Osteoblast (primary cell): ENCODE measurements at regions not wholly inside any gene's neighbourhood (a gene's known extent, or its start where the extent isn't known, plus 50 kb on each side); places are given as distances from the start of the nearest gene placed in this dataset.

Experiments used
- DNase-seq: peaks from one replicate; pipeline ENCODE4 v3.0.0; 2011; ENCODE audit warnings: low spot score, mixed read lengths; ENCODE audit not compliant: insufficient read length; ENCODE audit errors: missing footprints
- H2AFZ ChIP-seq: 2 replicates; pipeline ENCODE4 v1.6.0; 2011; ENCODE audit warnings: mild to moderate bottlenecking, low read length
- H3K27ac ChIP-seq: 2 replicates; pipeline ENCODE4 v1.5.1; 2011; ENCODE audit warnings: mild to moderate bottlenecking, low read depth, low read length, moderate library complexity
- H3K27me3 ChIP-seq: 2 replicates; pipeline ENCODE4 v1.6.0; 2012; ENCODE audit warnings: mild to moderate bottlenecking, control low read depth, inconsistent platforms, low read length, moderate library complexity; ENCODE audit not compliant: insufficient read depth
- H3K36me3 ChIP-seq: 2 replicates; pipeline ENCODE4 v1.5.1; 2011; ENCODE audit warnings: mild to moderate bottlenecking, low read length, control low read depth, moderate library complexity; ENCODE audit not compliant: insufficient read depth
- H3K4me1 ChIP-seq: 2 replicates; pipeline ENCODE4 v1.5.1; 2011; ENCODE audit warnings: mild to moderate bottlenecking, low read length, control low read depth, moderate library complexity; ENCODE audit not compliant: insufficient read depth
- H3K4me2 ChIP-seq: 2 replicates; pipeline ENCODE4 v1.6.0; 2011; ENCODE audit warnings: mild to moderate bottlenecking, low read length; ENCODE audit not compliant: insufficient read depth
- H3K4me3 ChIP-seq: fragments of 200-600 bp; sonication (generic); 3 replicates; pipeline ENCODE4 v1.5.1; 2012; ENCODE audit warnings: mild to moderate bottlenecking, low read length, inconsistent platforms; ENCODE audit not compliant: insufficient read depth
- H3K79me2 ChIP-seq: 2 replicates; pipeline ENCODE4 v1.6.0; 2012; ENCODE audit warnings: mild to moderate bottlenecking, low read length, control low read depth, inconsistent platforms; ENCODE audit not compliant: insufficient read depth
- H3K9me3 ChIP-seq: 2 replicates; pipeline ENCODE4 v1.5.1; 2011; ENCODE audit warnings: low read depth, low read length, control low read depth
- H4K20me1 ChIP-seq: 2 replicates; pipeline ENCODE4 v1.6.0; 2012; ENCODE audit warnings: mild to moderate bottlenecking, low read length, control low read depth; ENCODE audit not compliant: insufficient read depth
- TF ChIP-seq, protein P1 (sequence below): IDR thresholded peaks from 2 replicates; pipeline ENCODE4 v1.5.1; 2011; ENCODE audit warnings: mild to moderate bottlenecking, low read depth, low read length, moderate library complexity; ENCODE audit errors: extremely low read depth

GRCh38 chr22:35197886-35198285, 59.4 kb upstream of the HMGXB4 start:
- TF ChIP-seq, protein P1, sequence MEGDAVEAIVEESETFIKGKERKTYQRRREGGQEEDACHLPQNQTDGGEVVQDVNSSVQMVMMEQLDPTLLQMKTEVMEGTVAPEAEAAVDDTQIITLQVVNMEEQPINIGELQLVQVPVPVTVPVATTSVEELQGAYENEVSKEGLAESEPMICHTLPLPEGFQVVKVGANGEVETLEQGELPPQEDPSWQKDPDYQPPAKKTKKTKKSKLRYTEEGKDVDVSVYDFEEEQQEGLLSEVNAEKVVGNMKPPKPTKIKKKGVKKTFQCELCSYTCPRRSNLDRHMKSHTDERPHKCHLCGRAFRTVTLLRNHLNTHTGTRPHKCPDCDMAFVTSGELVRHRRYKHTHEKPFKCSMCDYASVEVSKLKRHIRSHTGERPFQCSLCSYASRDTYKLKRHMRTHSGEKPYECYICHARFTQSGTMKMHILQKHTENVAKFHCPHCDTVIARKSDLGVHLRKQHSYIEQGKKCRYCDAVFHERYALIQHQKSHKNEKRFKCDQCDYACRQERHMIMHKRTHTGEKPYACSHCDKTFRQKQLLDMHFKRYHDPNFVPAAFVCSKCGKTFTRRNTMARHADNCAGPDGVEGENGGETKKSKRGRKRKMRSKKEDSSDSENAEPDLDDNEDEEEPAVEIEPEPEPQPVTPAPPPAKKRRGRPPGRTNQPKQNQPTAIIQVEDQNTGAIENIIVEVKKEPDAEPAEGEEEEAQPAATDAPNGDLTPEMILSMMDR = no peak
- DNase-seq = no peak
- Histone ChIP-seq H3K27ac (no peak overlapping the region), H4K20me1 (no peaks in the 10 kb centered on the region), H3K9me3 (no peaks in the 10 kb centered on the region), H3K79me2 (no peaks in the 10 kb centered on the region), H3K4me3 (no peak overlapping the region), H3K27me3 (peaks cover 12% of the 10 kb centered on the region), H3K4me1 (no peaks in the 10 kb centered on the region), H2AFZ (no peak overlapping the region), H3K36me3 (no peaks in the 10 kb centered on the region), H3K4me2 (no peak overlapping the region)

DNA sequence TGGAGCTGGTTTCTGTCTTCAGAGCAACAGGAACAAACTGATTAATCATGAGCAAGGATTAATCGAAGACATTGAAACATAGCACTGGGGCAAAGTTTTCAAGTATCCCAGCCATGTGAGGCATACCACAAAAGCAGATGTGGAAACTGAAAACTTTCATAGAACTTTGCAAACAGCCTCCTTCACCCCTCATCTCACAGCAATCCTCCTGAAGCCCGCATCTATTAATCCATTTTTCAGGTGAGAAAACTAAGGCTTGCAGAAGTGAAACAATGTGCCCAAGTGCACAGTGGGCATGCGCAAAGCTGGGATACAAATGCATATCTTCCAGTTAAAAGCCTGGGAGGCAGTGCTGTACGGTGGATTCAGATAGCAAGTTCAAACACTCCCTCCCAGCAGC, 58.6 kb upstream of the HMGXB4 start:
- TF ChIP-seq, protein P1 = no peak

DNA sequence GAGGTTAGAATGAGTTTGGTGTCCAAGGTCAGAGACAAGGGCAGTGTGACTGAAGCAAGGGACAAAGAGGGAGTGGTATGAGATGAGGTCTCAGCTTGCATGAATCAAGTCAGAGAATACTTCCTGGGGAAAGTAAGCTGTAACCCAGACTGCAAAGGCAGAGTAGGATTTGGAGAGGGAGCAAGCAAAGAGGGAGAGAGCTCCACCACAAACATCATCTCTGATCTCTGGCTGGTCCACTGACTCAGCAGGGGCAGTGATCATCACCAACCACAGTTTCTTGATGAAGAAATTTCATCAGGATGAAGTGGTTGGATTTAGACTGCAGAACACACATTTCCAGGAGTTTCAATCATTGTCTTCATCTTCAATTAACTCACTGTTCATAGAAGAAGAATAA, 54.9 kb upstream of the HMGXB4 start:
- Histone ChIP-seq H3K27ac (no peak overlapping the region), H3K9me3 (no peaks in the 10 kb centered on the region), H2AFZ (no peak overlapping the region), H3K79me2 (no peaks in the 10 kb centered on the region), H3K36me3 (no peaks in the 10 kb centered on the region), H3K27me3 (peaks cover 12% of the 10 kb centered on the region), H4K20me1 (no peaks in the 10 kb centered on the region), H3K4me2 (no peak overlapping the region), H3K4me1 (no peaks in the 10 kb centered on the region), H3K4me3 (no peak overlapping the region)
- DNase-seq = no peak
- TF ChIP-seq, protein P1 = no peak

More for the DNA sequence above, 58.6 kb upstream of the HMGXB4 start:
- no peak overlapping the region for H3K4me2 ChIP-seq
- no peak for DNase-seq
- no peak overlapping the region for H3K27ac ChIP-seq
- H4K20me1 ChIP-seq = no peaks in the 10 kb centered on the region
- no peaks in the 10 kb centered on the region for H3K36me3 ChIP-seq
- no peaks in the 10 kb centered on the region for H3K79me2 ChIP-seq
- no peak overlapping the region for H2AFZ ChIP-seq
- no peaks in the 10 kb centered on the region for H3K9me3 ChIP-seq
- no peaks in the 10 kb centered on the region for H3K4me1 ChIP-seq
- H3K4me3 ChIP-seq = no peak overlapping the region
- H3K27me3 ChIP-seq = peaks cover 12% of the 10 kb centered on the region

- no peak overlapping the region for H2AFZ ChIP-seq
- H3K27ac ChIP-seq = no peak overlapping the region
- no peak for DNase-seq
- no peaks in the 10 kb centered on the region for H3K79me2 ChIP-seq
- peaks cover 5% of the 10 kb centered on the region for H3K27me3 ChIP-seq
- no peak overlapping the region for H3K4me3 ChIP-seq
- H3K36me3 ChIP-seq = no peaks in the 10 kb centered on the region
- no peaks in the 10 kb centered on the region for H3K9me3 ChIP-seq
- no peak overlapping the region for H3K4me2 ChIP-seq
- no peaks in the 10 kb centered on the region for H4K20me1 ChIP-seq
- no peaks in the 10 kb centered on the region for H3K4me1 ChIP-seq
- TF ChIP-seq, protein P1 = no peak
Observed at GRCh38 chr22:35203583-35203982, 53.7 kb upstream of the HMGXB4 start.
